EL (cell line): ENCODE measurements at regions not wholly inside any gene's neighbourhood (a gene's known extent, or its start where the extent isn't known, plus 50 kb on each side); places are given as distances from the start of the nearest gene placed in this dataset.

Source experiments
- DNase-seq: peaks from one replicate; pipeline ENCODE4 v3.0.0-alpha.2; 2016

- DNase-seq = no peak
These were observed 110.6 kb downstream of the SIK1 start for GRCh38 chr21:43316156-43316845.

GRCh38 chr21:43315244-43316137 is 111.4 kb downstream of the SIK1 start:
- no peak for DNase-seq

GRCh38 chr21:43313939-43314405 is 113.0 kb downstream of the SIK1 start:
- no peak for DNase-seq

DNA sequence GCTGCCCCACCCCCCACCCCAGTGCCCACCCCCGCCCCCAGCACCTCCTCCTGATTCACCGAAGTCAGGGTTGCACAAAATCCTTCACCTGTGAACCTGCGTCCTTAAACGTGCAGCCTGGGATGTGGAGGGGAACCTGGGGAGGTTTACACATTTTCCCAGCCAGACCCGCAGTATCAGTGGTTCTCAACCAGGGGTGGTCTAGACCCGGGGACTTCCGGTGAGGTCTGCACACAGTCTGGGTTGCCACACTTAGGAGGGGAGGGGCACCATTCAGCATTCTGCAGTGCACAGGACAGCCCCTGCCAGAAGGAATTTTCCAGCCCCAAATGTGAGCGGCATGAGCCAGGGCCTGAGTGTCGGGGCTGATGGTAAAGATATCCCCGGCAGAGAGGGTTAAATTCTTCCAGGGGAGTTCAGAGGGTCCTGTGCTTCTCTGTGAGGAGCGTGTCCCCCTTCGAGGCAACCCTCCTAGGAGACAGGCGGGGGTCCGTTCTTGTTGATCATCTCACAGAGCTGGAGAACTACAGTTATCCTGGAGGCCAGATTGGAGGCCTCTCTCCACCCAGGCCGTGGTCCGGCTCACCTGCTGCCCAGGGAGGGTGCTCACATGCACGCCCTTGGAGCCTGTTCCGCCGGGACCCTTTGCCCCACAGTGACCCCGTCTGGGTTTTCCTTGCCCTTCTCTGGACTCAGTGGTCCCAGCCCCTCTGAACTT is 113.6 kb downstream of the SIK1 start:
- no peak for DNase-seq

GRCh38 chr21:43312751-43313169 is 114.2 kb downstream of the SIK1 start:
- no peak for DNase-seq

DNA sequence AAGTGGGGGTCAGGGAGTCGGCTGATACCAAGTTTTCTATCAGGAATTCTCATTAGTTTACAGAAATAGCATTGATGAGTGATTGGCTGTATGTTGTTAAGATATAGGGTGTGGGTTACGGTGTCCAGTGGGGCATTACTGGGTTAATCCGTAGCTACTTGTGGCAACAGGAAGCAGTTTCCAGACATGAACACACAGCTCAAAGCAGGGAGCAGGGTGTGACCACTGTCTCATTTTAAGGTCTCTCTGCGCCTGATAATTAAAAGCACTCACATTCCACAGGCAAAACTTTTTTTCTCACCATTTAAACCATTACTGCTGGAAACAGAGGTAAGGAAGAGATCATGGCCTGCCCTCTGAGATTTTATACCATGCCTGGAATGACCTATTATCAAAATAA is 114.9 kb downstream of the SIK1 start:
- DNase-seq = no peak

DNA sequence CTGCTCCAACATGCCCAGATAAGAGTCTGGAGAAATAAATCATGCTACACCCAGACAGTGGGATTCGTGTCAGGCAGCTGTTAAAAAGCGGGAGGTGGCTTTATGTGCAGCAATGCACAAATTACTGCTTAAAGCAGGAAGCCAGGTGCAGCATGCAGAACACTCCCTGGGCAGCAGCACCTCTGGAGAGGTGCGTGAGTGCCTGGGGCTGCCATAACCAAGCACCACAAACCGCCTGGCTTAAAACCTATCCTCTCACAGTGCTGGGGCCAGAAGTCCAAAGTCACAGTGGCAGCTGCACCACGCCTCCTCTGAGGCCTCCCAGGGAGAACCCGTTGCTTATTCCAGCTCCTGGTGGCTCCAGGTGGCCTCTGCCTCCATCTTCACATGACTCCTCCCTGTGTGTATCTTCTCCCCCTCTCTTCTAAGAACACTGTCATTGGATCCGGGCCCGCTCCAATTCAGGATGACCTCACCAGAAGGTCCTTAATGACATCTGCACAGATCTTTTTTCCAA is 115.6 kb downstream of the SIK1 start:
- DNase-seq = no peak

- DNase-seq = no peak
These were observed 118.1 kb downstream of the SIK1 start for GRCh38 chr21:43308815-43309283.

GRCh38 chr21:43308101-43308814 is 118.7 kb downstream of the SIK1 start:
- DNase-seq = no peak

GRCh38 chr21:43307677-43308070 is 119.3 kb downstream of the SIK1 start:
- DNase-seq = no peak

- DNase-seq = peak; percentile 82
These were observed 119.8 kb downstream of the SIK1 start for GRCh38 chr21:43306911-43307676.

DNA sequence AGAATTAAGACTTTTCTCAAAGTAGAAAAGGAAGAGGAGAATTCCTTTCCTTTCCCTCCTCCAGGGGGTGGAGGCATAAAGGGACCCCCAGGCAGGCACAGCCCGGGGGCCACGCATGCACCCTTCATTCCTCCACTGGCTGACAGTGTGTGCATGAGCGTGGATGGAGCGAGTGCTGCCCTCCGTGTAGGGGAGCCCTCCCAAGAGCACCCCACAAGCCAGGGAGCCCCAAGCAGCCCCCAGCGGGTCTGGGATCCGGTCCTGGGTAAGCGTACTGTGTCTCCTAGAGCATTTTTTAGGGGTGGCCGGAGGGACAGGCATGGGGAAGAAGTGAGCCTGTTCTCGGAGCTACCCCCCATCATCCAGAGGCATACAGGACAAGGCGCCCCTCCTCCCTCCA is 120.5 kb downstream of the SIK1 start:
- DNase-seq = no peak

DNA sequence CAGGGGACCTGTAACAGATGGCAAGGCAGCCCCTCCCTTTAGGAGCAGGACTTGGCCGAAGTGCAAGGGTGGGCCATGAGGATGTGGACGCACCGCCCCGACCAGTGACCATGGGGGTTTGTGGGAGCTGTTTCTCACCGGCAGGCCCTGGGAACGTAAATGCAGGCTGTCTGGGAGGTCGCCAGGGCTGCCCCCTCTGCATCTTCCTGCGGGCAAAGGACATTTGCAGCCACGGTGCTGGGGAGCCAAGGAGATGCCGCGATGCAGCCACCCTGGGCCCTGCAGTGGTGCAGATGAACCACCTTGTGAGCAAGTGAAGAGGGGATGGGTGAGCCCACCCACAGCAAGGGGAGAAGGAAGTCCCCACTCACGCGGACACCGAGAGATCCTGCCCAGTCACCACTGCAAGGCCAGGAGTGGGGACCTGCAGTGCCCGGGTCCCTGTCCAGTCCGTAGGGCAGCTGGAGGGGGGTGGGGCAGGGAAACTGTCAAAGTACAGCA is 121.1 kb downstream of the SIK1 start:
- DNase-seq = no peak

DNA sequence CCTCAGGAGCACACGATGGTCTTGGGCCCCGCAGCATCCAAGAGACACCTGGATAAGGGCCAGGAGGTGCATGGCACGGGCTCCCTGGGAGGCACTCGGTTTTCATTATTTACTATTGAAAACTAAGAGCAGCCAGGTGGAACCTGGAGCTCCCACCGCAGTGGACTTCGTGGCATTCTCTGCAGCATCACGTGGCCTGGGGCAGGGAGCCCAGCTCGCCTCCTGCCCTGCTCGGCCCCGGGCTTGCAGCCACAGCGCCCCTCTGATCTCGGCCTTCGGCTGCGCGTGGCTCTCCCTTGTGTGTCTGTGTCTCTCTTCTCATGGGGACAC is 121.6 kb downstream of the SIK1 start:
- DNase-seq = no peak

- no peak for DNase-seq
These were observed 122.2 kb downstream of the SIK1 start for GRCh38 chr21:43304621-43305335.

DNA sequence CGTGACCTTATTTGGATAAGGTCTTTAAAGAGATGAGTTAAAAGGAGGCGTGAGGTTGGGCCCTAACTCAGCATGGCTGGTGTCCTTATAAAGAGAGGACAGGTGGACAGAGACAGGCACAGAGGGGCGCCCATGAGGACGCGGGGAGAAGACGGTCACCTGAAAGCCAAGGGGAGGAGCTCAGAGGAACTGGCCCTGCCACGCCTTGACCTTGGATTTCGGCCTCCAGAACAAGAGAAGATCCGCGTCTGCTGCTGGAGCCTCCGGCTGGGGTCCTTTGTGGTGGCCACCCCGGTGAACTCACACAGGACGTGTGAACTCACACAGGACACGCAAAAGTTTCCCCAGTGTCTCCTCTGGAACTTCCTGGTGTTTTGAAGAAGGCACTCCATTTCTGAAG is 122.7 kb downstream of the SIK1 start:
- no peak for DNase-seq

DNA sequence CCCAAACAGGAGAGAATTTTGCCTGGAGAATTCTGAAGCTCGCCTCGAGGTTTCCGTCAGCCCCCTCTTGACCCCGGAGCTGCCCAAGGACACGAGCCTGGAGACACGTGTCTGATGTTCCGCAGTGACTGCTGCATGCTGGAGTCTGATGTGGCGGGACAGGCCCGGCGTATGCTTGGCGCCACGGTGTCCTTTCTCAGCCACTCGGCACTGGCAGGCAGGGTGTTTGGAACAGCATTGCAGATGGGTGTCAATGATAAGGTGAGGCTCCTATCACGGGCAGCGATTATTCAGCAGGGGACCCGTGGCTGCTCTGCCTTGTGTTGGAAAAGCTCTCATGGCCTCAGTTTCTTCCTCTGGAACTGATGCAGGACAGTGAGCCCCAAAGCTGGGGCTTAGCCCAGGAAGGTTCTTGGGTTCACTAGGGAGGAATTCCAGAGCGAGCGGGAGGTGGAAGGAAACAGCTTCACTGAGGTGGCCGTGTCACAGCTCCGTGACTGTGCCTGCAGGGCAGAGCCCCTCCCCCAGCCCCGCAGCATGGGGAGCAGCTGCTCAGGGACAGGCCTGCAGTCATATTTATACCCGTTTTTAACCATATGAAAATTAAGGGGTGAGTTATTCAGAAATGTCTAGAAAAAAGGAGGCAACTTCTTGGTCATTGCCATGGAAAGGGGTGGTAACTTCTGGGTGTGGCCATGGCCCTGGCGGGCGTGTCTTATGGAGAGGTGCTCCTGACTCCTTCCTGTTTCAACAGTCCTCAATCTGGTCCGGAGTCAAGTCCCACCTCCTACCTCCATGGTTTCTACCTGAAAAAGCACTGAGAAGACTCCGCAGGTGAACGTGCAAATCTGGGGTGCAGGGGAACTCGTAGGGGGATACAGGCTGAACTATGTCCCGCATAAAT is 123.4 kb downstream of the SIK1 start:
- DNase-seq = no peak

DNA sequence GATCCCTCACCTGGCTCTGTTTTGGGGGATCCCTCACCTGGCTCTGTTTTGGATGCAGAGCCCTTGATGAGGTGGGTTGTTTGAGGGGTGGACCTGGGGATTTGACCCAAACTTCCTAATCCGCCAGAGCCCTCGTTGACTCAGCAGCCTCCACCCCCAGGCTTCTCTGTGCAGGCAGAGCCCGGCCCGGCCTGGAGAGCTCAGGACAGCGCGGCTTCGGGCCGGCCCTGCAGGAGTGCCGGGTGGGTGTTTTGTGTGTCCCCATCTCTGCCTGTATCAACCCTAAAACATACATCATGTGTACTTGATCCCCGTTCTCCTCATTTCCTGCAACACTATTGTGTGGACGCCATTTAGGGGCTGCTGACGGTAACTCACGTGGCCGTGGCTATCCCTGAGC is 124.2 kb downstream of the SIK1 start:
- DNase-seq = no peak

DNA sequence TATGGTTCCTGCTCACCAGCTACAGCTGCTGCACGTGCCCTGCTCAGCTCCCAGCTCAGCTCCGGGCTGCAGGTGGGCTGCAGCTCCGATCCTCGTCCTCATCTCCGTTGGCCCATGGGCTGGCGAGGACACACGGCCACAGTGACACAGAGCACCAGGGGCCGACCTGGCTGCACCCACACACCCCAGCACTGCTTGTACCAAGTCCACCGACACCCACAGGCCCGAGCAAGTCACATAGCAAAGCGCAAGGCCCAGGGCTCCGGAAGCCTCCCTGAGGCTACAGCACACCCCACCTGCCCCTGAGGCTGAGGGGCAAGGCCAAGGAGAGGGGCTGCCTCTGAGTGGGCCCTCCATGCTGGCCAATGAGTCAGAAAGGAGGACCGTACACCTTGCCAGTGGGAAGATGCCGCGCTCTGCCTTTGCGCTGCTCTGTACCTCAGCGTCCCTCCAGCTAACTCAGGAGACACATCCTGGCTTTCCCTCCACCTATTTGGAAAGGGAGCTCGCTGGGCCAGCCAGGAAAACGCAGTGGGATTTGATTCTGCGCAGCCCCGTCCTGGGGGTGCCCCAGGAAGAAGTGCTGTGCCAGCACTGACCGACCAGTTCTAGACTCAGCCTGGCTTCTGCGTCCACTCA is 124.8 kb downstream of the SIK1 start:
- no peak for DNase-seq
